ENCODE measurements at regions not wholly inside any gene's neighbourhood (a gene's known extent, or its start where the extent isn't known, plus 50 kb on each side); places are given as distances from the start of the nearest gene placed in this dataset.

DNA sequence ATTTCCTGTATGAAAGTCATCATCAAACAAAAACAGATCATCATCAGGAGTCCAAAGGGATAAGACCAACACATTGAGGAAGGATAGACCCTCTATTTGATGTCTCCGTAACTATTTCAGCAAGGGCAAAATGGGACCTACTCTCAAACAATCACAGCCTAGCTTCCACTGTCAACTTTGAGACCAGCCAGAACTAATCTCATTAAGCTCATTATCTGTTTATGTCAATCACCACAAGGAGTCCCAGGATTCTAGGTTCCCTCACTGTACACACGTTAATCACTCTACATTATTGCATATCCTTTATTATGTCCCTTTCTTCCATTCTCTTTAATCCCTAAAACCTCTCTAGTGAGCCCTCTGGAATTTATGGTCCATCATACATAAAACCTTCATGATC is 370.3 kb upstream of the LINC00305 start:
- no peak for DNase-seq

GRCh38 chr18:64518191-64518590 is 369.3 kb upstream of the LINC00305 start:
- no peak for DNase-seq

DNA sequence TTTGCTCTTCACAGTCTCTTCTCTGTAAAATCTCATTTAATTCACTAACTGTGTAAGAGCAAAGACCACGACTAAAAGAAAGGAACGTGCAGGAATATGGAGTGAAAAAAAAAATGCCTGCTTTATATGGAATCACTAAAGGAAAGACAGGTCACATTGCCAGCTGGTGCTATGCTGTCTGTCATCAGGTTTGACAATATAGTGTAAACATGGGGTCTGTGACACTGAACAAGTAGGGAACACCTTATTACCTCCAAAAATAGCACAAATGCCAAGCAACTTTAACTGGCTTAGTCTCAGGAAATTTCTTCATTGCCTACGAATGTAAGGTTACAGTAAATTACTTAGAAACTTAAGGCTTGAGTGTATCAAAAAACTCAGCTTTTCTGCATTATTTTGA is 364.5 kb upstream of the LINC00305 start:
- no peak for DNase-seq

DNA sequence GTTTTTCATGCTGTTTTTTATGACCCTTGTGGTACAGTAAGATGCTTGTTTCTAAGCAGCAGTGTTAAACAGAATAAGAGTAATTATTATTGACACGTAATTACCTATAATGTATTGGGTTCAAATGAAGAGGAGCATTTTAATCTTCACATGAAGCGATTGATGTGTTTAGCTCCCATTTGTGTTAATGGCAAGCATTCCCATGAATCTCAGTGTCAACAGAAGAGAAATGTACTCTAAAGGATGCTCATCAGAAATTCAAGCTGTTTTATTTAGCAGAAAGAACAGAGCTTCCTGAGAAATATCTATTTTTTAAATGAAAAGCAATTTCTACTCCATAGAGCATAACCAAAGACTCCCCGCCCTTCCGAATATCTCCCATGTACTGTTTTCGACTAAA is 341.3 kb upstream of the LINC00305 start:
- DNase-seq = no peak

DNA sequence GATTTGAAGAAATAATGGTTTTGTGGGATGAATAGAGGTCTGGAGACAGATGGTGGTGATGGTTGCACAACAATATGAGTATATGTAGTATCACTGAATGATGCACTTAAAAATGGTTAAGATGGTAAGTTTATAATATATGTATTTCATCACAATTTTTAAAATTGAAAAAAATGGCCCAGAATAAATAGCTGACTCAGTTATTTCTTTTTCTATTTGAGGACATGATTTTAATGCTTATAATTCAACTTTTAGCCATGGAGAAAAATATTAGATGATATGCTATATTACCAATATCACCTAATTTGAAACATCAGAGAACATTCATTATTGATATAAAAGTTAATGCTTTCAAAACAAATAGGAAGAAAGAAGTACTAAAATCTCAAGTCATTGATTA is 339.8 kb upstream of the LINC00305 start:
- DNase-seq = no peak

DNA sequence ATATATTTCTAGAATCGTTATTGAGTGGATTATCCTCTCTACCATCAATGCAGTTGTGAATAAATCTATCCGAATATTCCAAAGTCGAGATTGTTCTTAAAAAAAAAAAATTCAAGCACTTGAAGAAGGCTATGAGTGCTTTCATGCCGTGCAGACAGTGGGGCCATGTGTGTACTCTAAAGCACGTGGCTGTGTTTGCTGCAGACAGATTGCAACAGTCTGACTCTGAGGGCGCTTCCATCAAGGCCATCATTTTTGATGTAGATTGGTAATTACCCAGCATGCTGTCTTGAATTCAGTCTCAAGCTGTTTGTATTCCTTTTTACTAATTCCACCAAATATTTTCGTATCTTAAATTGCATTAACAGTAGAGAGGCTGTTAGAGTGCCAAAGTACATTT is 325.9 kb upstream of the LINC00305 start:
- no peak for DNase-seq

DNA sequence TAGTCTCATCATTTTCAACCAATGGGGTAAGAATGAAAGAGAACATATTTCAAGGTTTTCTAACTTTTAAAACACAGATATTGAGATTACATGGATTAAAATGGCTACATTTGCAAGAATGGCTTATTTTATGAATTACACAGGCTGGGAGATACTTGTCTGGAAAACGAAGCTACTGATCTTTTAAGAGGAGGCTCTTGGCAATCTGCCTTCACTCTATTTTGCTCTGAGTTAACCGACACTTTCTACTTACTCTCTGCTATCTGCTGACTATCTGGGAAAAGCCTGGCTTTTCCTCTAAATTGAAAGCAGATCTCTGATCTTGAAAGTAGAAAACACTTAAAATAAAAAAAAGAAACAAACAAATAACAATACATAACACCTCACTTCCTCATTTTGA is 325.4 kb upstream of the LINC00305 start:
- no peak for DNase-seq

DNA sequence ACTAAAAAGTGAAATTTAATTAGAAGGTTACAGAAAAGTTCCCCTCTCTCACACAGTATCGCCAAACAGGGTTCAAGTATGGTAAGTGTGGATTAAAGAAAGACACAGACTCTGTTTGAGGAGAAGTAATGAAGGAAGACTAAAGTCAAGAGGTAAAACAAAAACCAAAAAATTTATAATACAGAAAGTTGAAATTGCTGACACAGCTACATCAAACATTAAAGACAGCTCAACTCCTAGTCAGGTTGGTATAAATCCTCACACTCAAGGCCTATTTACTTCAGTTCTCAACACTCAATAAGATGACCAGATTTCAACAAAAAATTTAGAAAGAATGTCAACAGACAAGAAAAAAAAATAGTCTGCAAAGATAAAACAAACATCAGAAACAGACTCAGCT is 300.5 kb upstream of the LINC00305 start:
- no peak for DNase-seq

DNA sequence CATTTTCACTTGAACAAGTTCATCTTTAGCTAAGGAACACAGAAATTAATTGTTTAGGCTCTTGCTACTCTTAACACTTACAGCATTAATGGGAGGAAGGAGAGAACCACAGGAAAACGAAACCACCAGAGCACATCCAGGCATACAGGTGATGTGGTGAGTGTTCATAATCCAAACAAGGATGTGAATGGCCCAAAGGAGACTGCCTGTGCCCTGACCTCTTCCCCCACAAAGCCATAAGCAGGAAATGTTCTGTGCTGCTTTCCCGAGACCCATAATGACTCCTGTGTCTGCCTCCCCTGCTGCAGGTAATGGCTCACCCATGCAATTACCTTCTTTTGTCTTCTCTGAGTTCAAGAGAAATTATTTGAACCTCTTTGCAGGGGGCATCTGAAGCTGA is 295.9 kb upstream of the LINC00305 start:
- DNase-seq = no peak

DNA sequence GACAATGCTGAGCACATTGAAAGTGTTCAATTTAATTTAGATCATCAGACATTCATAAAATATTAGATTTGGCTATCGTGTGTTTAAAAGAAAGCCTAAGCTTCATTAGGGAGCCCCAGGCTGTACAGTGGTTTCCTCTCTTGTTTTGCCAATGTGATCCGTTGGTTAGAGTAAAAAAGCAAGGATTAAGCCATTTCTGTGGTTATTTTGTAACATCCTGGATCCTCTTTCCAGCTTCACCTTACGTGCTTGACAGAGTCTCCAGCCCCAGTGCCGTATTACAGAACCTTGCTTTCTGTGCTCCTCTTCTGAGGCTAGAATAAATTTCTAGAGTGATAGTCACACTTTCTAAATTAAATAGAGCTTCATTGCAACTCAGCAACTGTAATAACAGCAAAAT is 289.3 kb upstream of the LINC00305 start:
- no peak for DNase-seq

DNA sequence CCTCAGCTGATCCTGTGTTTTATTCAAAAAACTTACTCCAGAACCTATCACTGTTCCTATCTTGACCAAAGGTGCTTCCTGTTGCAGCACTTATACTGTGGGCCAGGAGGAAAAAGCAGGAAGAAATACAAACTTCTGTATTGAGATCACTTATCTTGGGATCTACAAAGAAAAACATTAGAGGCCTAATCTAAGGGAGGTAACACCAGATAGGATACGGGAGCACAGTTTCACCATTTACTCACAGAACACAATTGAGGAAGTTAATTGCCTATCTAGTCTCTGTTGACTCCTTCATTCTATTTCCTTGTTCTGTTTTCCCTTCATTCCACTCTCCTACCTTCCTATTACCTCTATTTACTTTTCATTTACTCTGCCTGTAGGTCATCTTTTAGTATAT is 287.2 kb upstream of the LINC00305 start:
- no peak for DNase-seq

DNA sequence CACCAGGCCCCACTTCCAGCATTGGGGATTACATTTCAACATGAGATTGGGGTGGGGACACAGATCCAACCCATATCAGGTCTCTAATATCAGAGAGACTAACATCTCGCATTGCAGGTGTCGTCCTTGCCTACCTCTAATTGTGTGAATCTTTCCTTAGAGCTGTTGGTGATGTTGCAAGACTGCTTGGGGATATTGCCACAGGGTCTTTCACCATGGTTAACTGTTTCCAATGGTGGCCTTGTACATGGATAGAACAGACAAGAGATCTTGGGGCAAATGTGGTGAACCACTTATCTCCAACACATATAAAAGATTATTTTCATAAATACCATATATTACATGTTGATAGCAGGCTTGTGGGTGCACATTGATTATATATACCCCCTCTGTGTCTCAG is 270.3 kb upstream of the LINC00305 start:
- no peak for DNase-seq

DNA sequence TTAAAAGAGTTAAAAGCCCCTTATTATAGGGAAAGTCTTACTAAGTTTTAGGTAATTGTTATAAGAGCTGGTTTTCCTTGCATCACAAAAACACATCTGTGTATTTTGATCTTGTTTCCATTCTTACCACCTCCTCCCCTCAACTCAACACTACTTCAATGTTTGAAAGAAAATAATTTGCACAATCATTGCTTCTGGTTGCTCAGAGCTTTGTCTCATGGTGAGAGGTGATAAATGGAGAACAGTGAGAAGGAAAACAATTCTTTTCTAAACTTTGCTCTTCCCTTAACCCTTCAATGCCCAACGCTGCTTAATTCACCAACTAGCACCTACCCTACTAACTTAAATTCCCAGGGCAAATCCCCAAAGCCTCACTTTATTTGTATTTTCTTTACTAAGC is 268.1 kb upstream of the LINC00305 start:
- no peak for DNase-seq

DNA sequence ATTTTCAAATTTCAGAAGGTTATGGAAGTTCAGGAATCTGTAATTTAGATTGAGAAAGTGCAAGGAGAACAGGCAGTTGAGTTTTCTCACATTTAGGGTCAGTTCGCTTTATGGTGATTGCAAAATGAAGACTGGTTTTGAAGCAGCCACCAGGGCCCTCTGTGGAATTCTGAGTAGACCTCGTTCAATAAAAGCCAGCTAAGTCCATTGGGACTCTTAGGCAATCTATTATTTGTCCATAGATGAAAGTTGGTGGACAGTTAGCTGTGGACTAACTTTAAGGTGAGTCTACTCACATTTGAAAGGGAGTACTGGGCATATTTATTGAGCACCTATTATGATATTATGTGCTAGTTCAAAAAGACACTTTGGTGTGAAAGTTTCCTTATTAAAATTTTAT is 266.3 kb upstream of the LINC00305 start:
- DNase-seq = no peak

GRCh38 chr18:64410685-64411084 is 261.8 kb upstream of the LINC00305 start:
- no peak for DNase-seq

- DNase-seq = no peak
These were observed 260.6 kb upstream of the LINC00305 start for GRCh38 chr18:64409511-64409910.

GRCh38 chr18:64407606-64408005 is 258.7 kb upstream of the LINC00305 start:
- DNase-seq = no peak

DNA sequence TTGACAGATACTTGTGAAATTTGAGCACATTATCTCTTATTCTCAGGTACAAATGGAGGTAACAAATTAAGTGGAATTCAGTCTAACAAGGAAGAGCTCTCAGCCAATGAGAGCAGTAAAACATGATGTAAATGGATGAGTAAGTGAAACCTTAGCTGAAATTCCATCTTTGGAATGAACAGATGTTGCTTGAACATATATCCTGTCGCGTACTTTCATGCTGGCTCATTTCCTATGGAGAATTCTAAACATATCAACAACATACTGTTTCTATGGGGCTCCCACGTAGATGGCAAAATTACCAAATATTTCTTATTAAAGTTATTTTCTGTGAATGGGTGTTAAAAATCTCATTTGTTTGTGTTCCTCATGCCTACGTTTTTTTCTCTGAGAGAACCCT is 256.3 kb upstream of the LINC00305 start:
- DNase-seq = no peak

DNA sequence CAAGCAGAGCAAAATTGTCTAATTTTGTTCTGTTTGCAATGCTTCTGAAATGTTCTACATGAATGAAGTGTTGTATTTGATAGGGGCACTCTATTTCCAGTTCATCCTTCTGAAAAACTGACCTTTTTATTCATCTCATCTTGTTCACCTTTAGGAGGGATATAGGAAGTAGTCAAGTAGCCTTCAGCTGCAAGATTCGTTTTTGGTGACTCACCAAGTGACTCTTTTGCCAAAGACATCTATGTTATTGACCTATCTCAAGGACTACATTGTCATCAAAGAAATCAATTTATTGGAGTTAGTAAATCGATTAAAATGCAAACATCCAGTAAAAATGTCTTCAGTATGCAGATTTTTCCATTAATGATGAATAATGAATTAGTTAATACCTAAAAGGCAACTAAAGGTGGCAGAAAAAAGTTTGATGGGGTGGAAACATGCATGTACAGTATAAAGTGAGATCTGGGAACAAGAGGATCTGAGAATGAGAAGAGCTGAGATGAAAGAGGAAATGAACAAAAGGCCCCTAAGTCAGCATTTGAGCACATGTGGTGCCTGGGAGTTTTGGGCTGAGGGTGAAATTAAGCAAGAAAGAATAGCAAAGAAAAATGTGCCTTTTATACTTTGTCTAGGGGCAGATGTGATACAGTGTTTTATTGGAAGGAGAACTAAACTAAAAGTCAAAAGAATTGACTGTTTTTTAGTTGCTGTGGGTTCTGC is 255.1 kb upstream of the LINC00305 start:
- DNase-seq = no peak

- no peak for DNase-seq
These were observed 253.7 kb upstream of the LINC00305 start for GRCh38 chr18:64402636-64403035.

GRCh38 chr18:64401268-64402060 is 252.6 kb upstream of the LINC00305 start:
- no peak for DNase-seq

- DNase-seq = no peak
These were observed 250.7 kb upstream of the LINC00305 start for GRCh38 chr18:64399566-64399965.

- DNase-seq = no peak
These were observed 249.4 kb upstream of the LINC00305 start for GRCh38 chr18:64398320-64398719.

DNA sequence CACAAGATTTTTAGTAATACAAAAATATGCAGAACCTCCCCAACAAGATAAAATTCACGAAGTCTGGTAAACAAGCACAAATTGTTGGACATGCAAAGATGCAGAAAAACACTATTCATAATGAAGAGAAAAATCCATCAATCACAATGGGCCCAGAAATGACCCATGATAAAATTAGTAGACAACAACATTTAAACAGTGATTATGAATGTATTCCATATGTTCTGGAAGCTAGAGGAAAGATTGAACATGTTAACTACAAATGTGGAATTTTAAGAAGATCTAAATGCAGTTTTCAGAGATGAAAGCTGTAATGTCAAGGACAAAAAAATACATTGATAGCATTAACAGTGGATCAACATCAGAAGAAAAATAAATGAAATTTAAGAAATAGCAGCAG is 243.3 kb upstream of the LINC00305 start:
- no peak for DNase-seq

DNA sequence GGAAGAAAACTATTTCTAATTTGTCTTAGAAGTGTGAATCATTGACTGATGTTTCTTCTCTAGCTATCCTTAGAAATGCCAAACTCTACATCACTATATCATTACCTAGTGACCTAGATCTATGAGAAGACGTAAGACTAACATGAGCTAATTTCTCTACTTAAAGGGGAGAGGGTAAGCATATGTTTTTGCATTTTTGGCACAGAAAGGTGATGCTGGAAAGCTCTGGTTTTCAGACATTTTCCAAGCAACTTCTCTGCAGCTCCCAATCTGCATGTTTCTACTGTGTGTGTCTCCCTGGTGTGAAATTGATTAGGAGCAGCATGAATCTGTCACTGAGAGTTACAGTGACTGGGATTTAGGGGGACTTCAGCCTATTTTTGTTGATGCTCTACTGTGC is 235.2 kb upstream of the LINC00305 start:
- no peak for DNase-seq
